PFSK-1 (cell line): ENCODE measurements at regions not wholly inside any gene's neighbourhood (a gene's known extent, or its start where the extent isn't known, plus 50 kb on each side); places are given as distances from the start of the nearest gene placed in this dataset.

ENCODE experiments used
- FOXP2 ChIP-seq: optimal IDR thresholded peaks from 2 replicates; pipeline ENCODE3; 2011; ENCODE audit warnings: borderline replicate concordance, control low read depth, inconsistent platforms; ENCODE audit not compliant: insufficient read depth; ENCODE audit errors: extremely low read length, extremely low read depth
- SIN3A ChIP-seq: IDR thresholded peaks from 2 replicates; pipeline ENCODE4 v1.6.1; 2012; ENCODE audit warnings: mild to moderate bottlenecking, low read length, moderate library complexity, borderline replicate concordance; ENCODE audit not compliant: insufficient read depth
- TAF1 ChIP-seq: IDR thresholded peaks from 2 replicates; pipeline ENCODE4 v1.6.1; 2012; ENCODE audit warnings: low read length, control low read depth, borderline replicate concordance; ENCODE audit not compliant: insufficient read depth

- TF ChIP-seq TAF1 (no peak), FOXP2 (no peak), SIN3A (no peak)
Measured at GRCh38 chr2:220041447-220041846, 414.0 kb downstream of the SLC4A3 start.
